GM18873 (cell line): ENCODE measurements at regions not wholly inside any gene's neighbourhood (a gene's known extent, or its start where the extent isn't known, plus 50 kb on each side); places are given as distances from the start of the nearest gene placed in this dataset.
"Not testable (repeated sequence)": the region's sequence is repeated elsewhere in the genome, so short reads cannot be mapped to it uniquely, and the experiment has no call there.

Source experiments
- ATAC-seq: cut with Tn5 transposase; IDR thresholded peaks from one replicate; pipeline ENCODE4 v1.9.1; 2021; ENCODE audit warnings: mild to moderate bottlenecking, moderate library complexity, moderate number of reproducible peaks; ENCODE audit not compliant: unreplicated experiment, low FRiP score

DNA sequence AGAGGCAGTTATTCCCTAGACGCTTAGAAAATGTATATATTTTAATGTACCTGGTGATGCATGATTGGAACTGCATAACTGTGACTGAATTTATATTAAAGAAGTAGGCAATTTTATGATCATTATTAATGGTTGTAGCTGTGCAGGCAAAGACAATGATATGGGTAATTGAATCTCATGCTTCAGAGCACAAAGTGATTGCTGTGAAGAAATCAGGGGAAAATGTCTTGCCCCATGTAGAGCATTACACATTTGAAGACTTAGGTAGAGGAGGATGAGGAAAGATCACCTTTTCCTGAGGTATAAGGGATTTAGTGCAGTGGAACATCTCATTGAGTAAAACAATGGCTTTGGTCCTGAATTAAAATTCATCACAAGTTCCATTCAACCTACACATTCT, 246.8 kb upstream of the DCC start:
- ATAC-seq, result no peak

DNA sequence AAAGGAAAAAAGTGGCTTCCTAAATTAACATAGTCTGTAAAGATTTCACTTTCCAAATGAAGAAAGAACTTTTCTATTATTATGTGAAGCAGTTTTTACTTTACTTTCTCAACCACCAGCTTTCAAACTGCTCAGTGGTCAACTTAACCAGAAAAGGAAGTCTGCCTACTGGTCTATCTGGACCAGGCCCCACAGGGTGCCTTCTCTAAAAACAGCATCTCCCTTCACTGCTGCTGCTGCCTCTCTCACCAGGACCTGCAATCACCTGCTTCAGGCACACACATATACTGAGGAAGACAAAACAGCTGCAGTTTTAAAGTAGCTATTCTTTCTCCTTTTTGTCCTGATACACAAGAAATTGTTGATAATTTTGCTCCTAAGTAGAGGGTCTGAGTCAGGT, 221.3 kb upstream of the DCC start:
- ATAC-seq, result no peak

DNA sequence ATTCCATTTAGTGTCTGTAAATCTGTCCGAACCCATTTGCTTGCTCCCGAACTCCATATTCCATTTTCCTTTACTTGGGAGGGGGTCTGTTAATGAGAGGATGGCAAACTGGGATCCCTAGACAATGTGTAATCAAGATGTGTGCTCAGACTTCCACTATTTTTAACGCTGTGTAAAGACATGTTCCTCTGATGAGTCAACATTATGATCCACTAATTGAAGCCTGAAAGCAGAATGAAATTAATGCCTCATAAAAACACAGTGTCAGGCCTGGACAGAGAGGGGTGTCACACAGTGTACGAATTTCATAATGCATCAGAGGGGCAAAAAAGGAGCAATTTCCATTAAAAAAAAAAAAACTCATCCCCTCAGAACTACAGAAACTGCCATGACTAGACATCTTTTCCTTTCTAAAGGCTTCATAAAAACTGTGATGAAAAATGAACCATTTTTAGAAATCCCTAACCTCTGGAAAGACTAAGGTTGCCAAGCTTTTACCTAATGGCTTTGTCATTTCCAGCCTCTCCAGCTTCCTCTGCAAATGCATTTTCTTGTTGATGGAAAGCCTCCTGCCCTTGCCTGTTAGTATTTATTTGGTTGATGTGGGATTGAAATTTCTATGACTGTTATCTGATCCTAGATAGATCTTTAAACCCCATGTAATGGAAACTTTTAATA, 209.2 kb upstream of the DCC start:
- no peak for ATAC-seq

DNA sequence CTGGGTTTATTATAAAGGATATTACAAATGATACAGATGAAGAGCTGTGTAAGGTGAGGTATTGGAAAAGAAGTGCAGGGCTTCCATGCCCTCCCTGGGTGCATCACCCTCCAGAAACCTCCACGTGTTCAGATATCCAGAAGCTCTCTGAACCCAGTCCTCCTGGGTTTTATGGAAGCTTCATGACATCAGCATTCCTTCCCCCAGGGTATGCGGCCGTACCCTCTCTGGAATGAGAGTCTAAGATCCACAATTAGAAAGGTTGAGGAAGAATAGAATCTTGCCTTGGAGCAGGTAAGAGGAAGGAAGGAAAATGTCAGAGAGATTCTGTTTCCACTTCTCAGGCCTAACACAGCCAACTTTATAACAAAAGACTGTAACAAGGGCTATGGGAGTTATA, 208.2 kb upstream of the DCC start:
- no peak for ATAC-seq

DNA sequence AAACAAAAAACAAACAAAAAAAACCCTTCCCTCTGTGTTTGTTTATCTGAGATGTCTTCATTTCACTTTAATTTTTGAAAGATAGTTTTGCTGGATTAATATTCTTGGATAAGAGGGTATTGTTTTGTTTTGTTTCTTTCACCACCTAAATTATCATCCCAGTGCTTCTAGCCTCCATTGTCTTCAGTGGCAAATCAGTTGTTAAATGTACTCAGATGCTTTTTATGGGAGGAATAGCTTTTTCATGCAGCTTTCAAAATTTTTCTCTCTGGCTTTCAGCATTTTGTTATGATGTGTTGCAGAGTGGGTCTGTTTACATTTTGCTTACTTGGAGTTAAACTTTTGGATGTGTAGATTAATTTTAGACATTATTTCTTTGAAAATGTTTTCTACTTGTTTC, 203.5 kb upstream of the DCC start:
- no peak for ATAC-seq

DNA sequence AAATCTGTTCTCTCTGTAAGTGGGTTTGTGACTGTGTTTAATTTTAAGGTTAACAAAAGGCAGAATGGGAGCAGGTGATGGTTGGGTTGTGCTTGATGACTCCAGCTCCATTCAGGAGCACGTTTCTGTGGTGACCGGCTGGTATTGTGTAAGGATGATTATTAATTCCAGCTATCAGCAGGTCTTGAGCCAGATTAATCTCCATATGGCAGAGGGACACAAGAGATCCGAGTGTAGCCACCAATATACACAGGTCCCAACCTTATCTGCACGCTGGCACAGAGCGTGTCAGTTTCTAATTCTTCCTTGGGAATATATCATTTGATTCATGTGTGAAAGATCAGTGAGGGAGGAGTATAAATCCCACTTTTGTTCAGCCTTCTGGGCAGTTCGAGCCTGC, 199.0 kb upstream of the DCC start:
- ATAC-seq, result no peak

DNA sequence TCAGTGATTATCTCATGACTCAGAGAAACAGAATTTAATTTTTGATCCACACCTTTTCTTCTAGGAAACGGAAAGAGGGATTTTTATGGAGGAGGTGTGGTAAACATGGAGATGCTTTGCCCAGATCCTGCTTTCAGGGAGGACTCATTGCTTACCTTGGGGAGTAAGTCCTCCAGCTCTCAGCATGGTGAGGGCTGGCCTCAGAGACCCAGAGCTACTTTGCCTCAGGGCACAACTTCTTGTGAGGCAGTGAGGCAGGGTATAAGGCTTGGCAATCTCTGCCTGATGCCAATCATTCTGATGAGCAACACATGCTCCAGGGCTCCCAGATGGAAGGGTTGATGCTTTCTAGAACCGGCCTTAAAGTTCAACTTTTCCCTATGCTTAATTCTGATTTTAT, 189.9 kb upstream of the DCC start:
- no peak for ATAC-seq

DNA sequence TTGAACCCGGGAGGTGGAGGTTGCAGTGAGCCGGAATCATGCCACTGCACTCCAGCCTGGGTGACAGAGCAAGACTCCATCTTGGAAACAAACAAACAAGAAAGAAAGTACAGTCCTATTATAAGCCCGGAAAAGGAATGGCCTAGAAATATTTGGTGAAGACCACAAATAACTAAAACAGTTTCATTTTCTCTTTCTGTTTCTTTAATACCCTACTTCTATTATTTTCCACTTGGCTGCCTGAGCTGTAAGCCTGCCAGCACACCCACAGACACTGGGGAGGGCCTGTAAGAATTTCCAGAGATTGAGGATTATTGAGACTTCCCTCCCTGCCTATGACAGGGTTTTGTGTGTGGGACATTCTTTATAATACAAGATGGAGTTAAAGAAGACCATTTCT, 188.0 kb upstream of the DCC start:
- no peak for ATAC-seq

DNA sequence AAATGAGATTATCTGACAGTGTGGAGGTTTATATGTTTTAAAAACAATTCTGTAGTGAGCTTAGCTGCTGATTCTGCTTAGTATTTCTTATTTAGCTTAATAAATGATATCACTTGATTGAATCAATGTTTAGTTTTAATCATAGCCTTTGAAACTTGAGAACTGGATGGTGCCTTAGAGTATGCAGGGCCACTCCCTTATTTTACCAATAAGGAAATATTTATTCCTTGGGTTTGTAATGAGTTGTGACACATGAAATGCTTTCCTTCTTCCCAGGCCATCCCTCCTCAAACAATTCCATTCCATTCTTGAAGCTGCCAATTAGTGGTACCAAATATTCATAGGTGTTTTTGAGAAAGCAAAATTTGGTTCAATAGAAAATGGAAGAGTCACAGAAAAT, 183.8 kb upstream of the DCC start:
- ATAC-seq, result no peak

DNA sequence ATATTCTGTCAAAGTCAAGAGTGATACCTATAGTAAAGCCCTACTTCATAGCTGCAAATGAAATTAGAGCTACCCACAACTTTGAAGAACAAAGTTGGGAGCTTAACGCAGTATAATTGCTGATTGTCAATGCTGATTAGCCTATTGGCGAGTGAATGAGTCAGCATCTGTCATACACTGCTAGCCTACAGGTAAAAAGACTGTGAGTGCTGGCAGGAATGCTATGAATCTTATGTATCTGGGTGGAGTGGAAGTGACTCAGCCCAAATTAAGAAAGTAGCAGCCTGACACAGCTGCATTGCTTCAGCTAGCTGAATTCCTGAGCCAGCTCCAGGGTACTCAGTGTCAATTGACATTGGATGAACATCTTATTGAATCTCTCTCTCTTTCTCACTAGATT, 179.4 kb upstream of the DCC start:
- ATAC-seq, result no peak

DNA sequence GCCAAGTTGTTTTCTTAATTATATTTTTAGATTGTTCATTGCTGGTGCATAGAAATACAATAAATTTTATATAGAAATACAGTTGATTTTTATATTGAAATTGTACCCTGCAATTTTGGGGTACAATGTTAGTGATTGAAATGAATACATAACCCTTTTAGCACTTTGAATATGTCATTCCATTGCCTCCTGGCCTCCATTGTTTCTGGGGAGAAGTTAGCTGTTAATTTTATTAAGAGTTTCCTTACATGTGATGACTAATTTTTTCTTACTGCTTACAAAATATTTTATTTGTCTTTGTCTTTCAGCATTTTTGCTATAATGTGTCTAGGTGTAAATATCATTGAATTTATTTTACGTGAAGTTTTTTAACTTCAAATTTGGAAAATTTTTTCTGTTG, 176.5 kb upstream of the DCC start:
- ATAC-seq, result no peak

DNA sequence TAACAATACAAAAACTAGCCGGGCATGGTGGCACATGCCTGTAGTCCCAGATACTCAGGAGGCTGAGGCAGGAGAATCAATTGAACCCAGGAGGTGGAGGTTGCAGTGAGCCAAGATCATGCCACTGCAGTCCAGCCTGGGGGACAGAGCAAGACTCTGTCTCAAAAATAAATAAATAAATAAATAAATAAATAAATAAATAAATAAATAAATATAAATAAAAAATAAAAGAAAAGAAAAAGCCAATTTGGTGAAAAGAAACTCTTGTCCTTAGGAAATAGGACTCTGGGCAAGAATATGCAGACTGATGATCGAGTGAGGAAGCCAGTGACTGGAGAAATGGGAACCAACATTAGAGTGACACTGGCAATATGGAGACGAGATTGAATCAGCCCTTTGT, 171.9 kb upstream of the DCC start:
- not testable (repeated sequence) for ATAC-seq

DNA sequence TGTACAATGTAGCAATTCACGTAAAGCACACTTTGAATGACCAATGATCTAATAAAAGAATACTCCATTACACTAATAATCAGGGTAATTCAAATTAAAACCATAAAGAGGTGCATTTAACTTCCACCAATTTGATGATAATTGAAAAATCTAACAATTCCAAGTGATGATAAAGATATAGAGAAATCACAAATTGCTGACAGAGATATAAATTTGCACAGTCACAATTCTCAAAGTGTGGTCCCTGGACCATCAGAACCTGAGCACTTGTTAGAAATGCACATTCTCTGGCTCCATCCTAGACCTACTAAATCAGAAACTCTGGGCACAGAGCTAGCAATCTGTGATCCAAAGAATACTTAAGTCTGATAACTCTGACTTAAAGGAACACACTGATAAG, 165.8 kb upstream of the DCC start:
- no peak for ATAC-seq

DNA sequence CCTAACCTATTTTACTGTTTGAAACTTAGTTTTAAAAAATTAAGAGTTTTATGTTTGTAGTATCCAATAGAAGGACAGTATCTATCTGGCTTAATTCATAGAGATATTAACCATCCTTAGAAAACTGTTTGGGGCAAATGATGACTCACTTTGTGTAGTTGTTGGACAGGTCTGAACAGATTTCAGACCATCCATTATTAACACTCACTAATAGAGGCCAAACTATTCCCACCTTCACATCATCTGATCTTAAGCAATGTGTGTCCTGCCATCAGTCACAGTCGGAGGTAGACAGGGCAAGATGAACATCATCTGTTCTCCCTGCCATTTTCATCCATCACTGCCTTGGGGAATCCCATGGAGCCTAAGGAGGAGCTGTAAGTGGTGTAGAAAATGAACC, 164.6 kb upstream of the DCC start:
- no peak for ATAC-seq

DNA sequence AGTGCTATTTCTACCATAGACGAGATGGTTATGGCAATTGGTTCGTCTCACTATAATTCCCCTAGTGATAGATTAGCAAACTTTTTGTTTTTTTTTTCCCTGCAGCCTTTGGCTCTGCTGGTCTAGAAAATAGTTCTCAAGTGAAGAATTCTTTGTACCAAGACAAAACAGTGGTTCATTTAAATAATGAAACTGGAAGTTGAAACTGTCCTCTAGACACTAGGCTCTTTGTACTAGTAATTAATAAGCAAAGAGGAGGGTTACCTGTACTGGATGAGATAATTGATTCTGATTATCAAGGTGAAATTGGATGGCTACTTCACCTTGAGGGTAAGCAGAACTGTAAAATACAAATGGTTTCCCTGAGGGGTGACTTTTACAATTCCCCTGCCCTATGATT, 156.9 kb upstream of the DCC start:
- ATAC-seq, result no peak

DNA sequence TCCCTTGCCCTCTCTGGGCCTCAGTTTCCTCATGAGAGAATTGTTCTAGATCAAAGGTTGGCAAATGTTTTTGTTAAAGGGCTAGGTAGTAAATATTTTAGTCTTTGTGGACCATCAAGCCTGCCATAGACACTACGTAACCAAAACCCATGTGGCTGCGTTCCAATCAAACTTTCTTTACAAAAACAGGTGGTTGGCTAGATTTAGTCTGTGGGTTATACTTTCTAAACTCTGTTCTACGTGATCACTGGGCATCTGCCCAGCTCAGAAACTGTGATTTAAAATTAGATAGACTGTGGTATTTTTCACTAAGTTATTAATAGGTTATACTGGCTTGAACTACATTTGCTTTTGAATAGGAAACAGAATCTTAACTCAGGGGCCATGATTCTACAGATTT, 149.8 kb upstream of the DCC start:
- no peak for ATAC-seq

DNA sequence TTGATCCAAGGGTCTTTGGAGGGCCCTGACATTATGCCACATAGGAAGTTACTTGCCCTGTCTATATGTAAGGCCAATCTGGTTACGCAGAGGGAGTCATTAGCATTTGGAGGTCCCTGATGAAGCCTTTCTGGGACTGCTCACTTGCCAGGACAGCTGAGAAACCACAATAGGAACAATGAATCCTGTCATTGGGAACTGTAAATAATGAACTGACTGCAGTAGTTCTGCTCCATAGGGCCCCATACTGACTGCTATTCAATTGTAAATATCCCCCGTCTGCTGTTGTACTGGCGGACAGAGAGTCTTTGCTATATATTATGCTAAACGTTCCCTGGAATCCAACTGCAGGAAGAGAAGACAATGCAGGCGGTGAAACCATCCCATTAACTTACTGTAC, 149.4 kb upstream of the DCC start:
- ATAC-seq, result no peak

DNA sequence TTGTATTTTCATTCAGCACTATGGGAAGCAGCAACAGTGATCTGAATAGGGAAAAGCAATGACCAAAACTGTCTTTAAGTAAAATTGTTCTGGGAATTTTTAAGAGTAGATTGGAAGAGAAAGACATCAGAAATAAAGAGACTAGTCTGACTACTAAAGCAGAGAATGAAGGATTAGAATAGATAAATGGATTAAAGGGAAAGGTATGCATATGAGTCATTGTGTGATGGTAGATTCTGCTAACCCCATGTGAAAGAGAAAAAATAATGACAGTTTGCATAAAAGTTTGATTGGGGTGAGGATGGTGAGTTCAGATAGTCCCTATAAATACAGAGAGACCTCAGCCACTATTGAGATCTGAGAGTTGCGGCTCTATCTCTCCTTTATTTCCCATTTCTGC, 139.6 kb upstream of the DCC start:
- ATAC-seq, result no peak

DNA sequence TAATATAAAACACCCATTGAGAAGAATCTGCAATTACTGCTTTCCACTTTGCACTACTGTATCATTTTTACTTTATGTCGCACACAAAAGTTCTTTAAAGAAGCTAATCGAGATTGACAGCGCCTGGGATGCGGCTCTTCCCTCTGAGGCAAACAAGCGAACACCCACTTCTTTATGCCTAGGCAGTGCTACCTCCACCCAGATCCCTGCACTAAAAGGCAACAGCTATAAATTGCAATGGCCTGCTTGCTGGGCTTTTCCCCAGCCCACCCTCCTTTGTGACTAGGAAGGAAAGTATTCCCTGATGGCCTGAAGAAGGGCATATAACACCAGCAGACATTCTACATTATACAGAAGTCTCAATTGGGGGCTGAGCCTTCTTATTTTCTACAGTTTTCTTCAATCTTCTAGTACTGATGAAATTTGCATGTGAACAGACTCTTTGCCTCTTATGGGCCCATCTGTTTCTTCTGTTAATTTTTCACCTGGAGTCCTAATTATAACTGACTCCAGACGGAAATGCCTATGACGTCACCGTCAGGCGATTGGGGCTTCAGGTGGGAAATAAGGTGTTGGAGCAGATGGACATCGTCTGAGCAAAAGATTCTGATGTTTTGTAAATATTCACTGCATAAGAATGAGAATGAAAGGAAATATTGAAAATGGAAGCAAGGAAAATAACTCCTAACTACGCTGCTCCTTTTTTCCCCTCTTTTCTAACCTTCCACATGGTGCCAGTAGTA, 138.9 kb upstream of the DCC start:
- no peak for ATAC-seq

DNA sequence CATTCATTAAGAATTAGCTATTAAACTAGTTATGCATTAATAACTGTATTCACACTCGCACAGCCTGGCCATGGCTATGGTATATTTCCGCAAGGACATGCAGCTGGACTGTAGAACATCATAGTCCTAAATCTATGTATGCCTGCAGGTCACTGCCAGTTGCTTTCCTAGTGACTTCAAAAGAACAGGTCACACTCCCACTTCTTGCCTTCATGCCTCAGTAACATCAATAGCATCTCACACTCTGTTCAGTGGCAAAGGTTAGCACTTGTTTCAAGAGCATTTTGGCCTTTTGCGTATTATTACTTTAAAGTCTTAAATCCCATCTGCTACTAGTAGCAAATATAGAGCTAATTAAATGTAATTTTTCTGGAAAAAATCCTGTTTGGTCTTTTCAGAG, 131.4 kb upstream of the DCC start:
- ATAC-seq, result no peak

DNA sequence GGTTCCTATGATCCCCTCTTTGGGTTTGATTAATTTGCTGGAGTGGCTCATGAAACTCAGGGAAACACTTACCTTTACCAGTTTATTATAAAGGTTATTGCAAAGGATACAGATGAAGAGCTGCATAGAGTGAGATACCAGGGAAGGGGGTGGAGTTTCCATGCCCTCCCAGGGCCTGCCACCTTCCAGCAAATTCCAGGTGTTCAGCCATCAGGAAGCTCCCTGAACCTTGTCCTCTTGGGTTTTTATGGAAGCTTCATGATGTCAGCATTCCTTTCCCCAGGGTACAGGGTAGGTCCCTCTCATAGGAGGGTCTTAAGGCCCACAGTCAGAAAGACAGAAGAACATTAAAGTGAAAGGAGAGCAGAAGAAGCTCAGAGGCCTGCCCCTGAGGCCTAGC, 123.9 kb upstream of the DCC start:
- no peak for ATAC-seq

DNA sequence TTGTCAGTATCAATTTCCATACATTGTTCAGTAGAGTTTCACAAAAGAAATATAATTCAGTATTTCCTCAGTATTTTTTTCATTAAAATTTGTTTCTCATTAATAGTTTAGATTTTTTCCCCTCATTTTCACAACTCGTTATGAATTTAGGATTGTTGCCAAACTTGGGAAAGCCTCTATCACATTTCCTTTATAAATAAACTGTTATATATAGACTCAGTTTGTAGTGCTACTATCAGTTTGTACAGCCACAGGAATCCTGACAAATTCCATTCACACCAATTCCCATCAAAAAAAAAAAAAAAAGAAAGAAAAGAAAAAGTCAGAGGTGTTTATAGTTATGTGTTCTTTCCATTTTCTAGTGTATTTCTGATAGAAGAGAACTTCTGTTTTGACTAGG, 123.3 kb upstream of the DCC start:
- ATAC-seq, result no peak

DNA sequence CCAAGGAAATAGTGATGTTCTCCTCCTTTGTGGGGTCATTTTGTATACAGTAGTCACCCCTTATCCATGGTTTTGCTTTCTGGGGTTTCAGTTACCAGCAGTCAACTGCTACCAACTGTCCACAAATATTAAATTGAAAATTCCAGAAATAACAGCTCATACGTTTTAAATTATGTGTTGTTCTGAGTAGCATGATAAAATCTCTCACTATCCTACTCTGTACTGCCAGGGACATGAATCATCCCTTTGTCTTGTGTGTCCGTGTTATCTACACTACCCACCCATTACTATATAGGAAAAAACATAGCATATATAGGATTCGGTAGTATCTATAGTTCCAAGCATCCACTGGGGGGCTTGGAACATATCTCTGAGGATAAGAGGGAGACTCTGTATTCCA, 120.9 kb upstream of the DCC start:
- ATAC-seq, result no peak
